HCT116 (cell line): ENCODE measurements at regions not wholly inside any gene's neighbourhood (a gene's known extent, or its start where the extent isn't known, plus 50 kb on each side); places are given as distances from the start of the nearest gene placed in this dataset.

Experiments used
- ATAC-seq: fragments of 200-7000 bp; cut with Tn5 transposase; 2 replicates; pipeline ENCODE4 v1.9.1; 2020; ENCODE audit warnings: mild to moderate bottlenecking, moderate library complexity
- BruUV-seq: library from RNA; stranded (reverse); fragments of 400-500 nt; replicated peaks from 2 replicates; lab custom pipeline; 2021; lab: Mats Ljungman, UMichigan
- CTCF ChIA-PET: fragments of 300-600 bp; sonication (Branson Sonifier 250); formaldehyde crosslinking; loops from one replicate; lab custom pipeline; 2021; ENCODE audit warnings: antibody characterized with exemption; lab: Charles Lee
- POLR2A ChIA-PET: fragments of 300-600, 350-600 bp; sonication (Branson Sonifier 250); formaldehyde crosslinking; loops from one replicate; lab custom pipeline; 2021; ENCODE audit warnings: antibody characterized with exemption; lab: Charles Lee
- RAD21 ChIA-PET, 2 experiments: fragments of 300-600 bp; sonication (Branson Sonifier 250); formaldehyde crosslinking; loops; one replicate each; lab custom pipeline; 2023; ENCODE audit warnings: low total read pairs in 2 of 2; ENCODE audit not compliant: uncharacterized antibody in 2 of 2, unreplicated experiment in 2 of 2, low non-redundant PET in 1 of 2; lab: Charles Lee
- DNase-seq: peaks from one replicate; pipeline ENCODE4 v3.0.0-alpha.2; 2010; ENCODE audit warnings: low read depth, low spot score
- H2AFZ ChIP-seq: fragments of 200-600 bp; shearing (Covaris generic), sonication (generic); 2 replicates; pipeline ENCODE4 v1.6.1; 2017; ENCODE audit warnings: low read depth, mixed run types, mixed read lengths, antibody characterized with exemption, low read length; ENCODE audit not compliant: poor library complexity, severe bottlenecking
- H3K27ac ChIP-seq: 2 replicates; pipeline ENCODE4 v1.5.1; 2012; ENCODE audit warnings: low read depth, low read length
- H3K27me3 ChIP-seq: fragments of 200-600 bp; sonication (generic); 2 replicates; pipeline ENCODE4 v1.6.1; 2016; ENCODE audit warnings: mixed run types, low read length, mixed read lengths; ENCODE audit not compliant: insufficient read depth
- H3K36me3 ChIP-seq, 2 experiments: fragments of 200-500 bp in 1 of 2; fragments of 200-600 bp in 1 of 2; sonication (Bioruptor generic) in 1 of 2; sonication (generic) in 1 of 2; 2 replicates each; pipeline versions ENCODE4 v1.5.1 to v1.6.1; 2014 to 2016; ENCODE audit warnings: low read length in 2 of 2, inconsistent platforms in 1 of 2, mixed read lengths in 1 of 2, mixed run types in 1 of 2; ENCODE audit not compliant: insufficient read depth in 2 of 2, control insufficient read depth in 1 of 2
- H3K4me1 ChIP-seq, 2 experiments: fragments of 200-600 bp in 1 of 2; sonication (generic) in 1 of 2; 2 replicates each; pipeline versions ENCODE4 v1.5.1 to v1.6.1; 2012 to 2017; ENCODE audit warnings: low read length in 2 of 2, inconsistent platforms in 1 of 2, mild to moderate bottlenecking in 1 of 2, mixed read lengths in 1 of 2, mixed run types in 1 of 2, moderate library complexity in 1 of 2; ENCODE audit not compliant: insufficient read depth in 2 of 2, control insufficient read depth in 1 of 2
- H3K4me2 ChIP-seq: fragments of 200-600 bp; sonication (generic); 2 replicates; pipeline ENCODE4 v1.6.1; 2017; ENCODE audit warnings: mixed run types, low read length, mixed read lengths
- H3K4me3 ChIP-seq, 2 experiments: fragments of 200-600 bp in 1 of 2; sonication (generic) in 1 of 2; replicated peaks in 1 of 2; 2 replicates each; pipeline ENCODE4 v1.5.1; 2011 to 2016; ENCODE audit warnings: low read length in 2 of 2, control low read depth in 1 of 2, low read depth in 1 of 2, mild to moderate bottlenecking in 1 of 2, mixed read lengths in 1 of 2, mixed run types in 1 of 2
- H3K79me2 ChIP-seq: fragments of 200-600 bp; sonication (generic); 2 replicates; pipeline ENCODE4 v1.6.1; 2017; ENCODE audit warnings: mild to moderate bottlenecking, mixed run types, low read length, moderate library complexity, mixed read lengths; ENCODE audit not compliant: insufficient read depth
- H3K9ac ChIP-seq: fragments of 200-600 bp; sonication (generic); 2 replicates; pipeline ENCODE4 v1.6.1; 2016; ENCODE audit warnings: low read length, mixed read lengths
- H3K9me2 ChIP-seq: fragments of 200-600 bp; sonication (generic), shearing (Covaris generic); 2 replicates; pipeline ENCODE4 v1.6.1; 2017; ENCODE audit warnings: mixed run types, mild to moderate bottlenecking, moderate library complexity; ENCODE audit not compliant: insufficient read depth
- H3K9me3 ChIP-seq, 2 experiments: fragments of 200-500 bp in 1 of 2; fragments of 200-600 bp in 1 of 2; sonication (Bioruptor generic) in 1 of 2; sonication (generic) in 1 of 2; 2 replicates each; pipeline ENCODE4 v1.6.1; 2014 to 2017; ENCODE audit warnings: low read length in 2 of 2, mixed read lengths in 2 of 2, inconsistent platforms in 1 of 2, low read depth in 1 of 2, mild to moderate bottlenecking in 1 of 2, mixed run types in 1 of 2, moderate library complexity in 1 of 2; ENCODE audit not compliant: control insufficient read depth in 1 of 2, insufficient read depth in 1 of 2
- H4K20me1 ChIP-seq: fragments of 200-600 bp; sonication (generic), shearing (Covaris generic); 2 replicates; pipeline ENCODE4 v1.6.1; 2017; ENCODE audit warnings: mixed run types, mild to moderate bottlenecking, moderate library complexity; ENCODE audit not compliant: insufficient read depth
- CBX3 ChIP-seq: IDR thresholded peaks from 2 replicates; pipeline ENCODE4 v1.6.1; 2012; ENCODE audit warnings: low read depth
- CEBPB ChIP-seq: IDR thresholded peaks from 2 replicates; pipeline ENCODE4 v1.6.1; 2012; ENCODE audit warnings: low read depth
- EZH2 ChIP-seq: fragments of 200-600 bp; sonication (generic); IDR thresholded peaks from 2 replicates; pipeline ENCODE4 v1.6.1; 2017; ENCODE audit warnings: antibody characterized with exemption, mixed run types
- JUND ChIP-seq: IDR thresholded peaks from 2 replicates; pipeline ENCODE4 v1.6.1; 2012
- MAX ChIP-seq: IDR thresholded peaks from 2 replicates; pipeline ENCODE4 v1.6.1; 2012
- POLR2A ChIP-seq: IDR thresholded peaks from 2 replicates; pipeline ENCODE4 v1.7.0; 2011; ENCODE audit warnings: borderline replicate concordance; ENCODE audit not compliant: insufficient read depth, insufficient read length; ENCODE audit errors: extremely low read depth
- REST ChIP-seq: IDR thresholded peaks from 2 replicates; pipeline ENCODE4 v1.6.1; 2012; ENCODE audit warnings: low read depth
- YY1 ChIP-seq: IDR thresholded peaks from 2 replicates; pipeline ENCODE4 v1.6.1; 2011; ENCODE audit warnings: low read length, low read depth, moderate library complexity, mild to moderate bottlenecking; ENCODE audit not compliant: insufficient replicate concordance; ENCODE audit errors: extremely low read depth
- ZBTB33 ChIP-seq: IDR thresholded peaks from 2 replicates; pipeline ENCODE4 v1.6.1; 2011; ENCODE audit warnings: mild to moderate bottlenecking, low read length, moderate library complexity; ENCODE audit not compliant: insufficient replicate concordance; ENCODE audit errors: extremely low read depth
- ZFX ChIP-seq: fragments of 450-650 bp; IDR thresholded peaks from 2 replicates; pipeline ENCODE4 v1.6.1; 2017
- intact Hi-C: fragments of 100-400 bp; cut with micrococcal nuclease; formaldehyde crosslinking; loops from 2 replicates; pipeline ENCODE4 v1.10.0; 2022

- DNase-seq = no peak
- Histone ChIP-seq H3K9me3 (peaks cover 0 to 11% of the 10 kb centered on the region in 2 experiments; a peak in 2 of 4 replicates), H2AFZ (no peak overlapping the region), H3K4me1 (no peaks in the 10 kb centered on the region), H3K79me2 (no peaks in the 10 kb centered on the region), H3K27ac (no peak overlapping the region), H3K9me2 (no peaks in the 10 kb centered on the region), H3K27me3 (no peaks in the 10 kb centered on the region), H3K4me3 (no peak overlapping the region), H3K4me2 (no peak overlapping the region), H4K20me1 (no peaks in the 10 kb centered on the region), H3K36me3 (no peaks in the 10 kb centered on the region), H3K9ac (no peak overlapping the region)
- no TSS peak for BruUV-seq
- ChIA-PET CTCF (no interaction called here), RAD21 (no interaction called here), POLR2A (no interaction called here)
- intact Hi-C loops = no loop called here
- TF ChIP-seq EZH2 (no peak), ZFX (no peak), POLR2A (no peak), CEBPB (no peak), ZBTB33 (no peak), MAX (no peak), YY1 (no peak), REST (no peak), JUND (no peak), CBX3 (no peak)
- no peak for ATAC-seq
Measured at GRCh38 chr7:69531050-69531449, 67.2 kb upstream of the AUTS2 start.
